GM18870 (cell line): ENCODE measurements at regions not wholly inside any gene's neighbourhood (a gene's known extent, or its start where the extent isn't known, plus 50 kb on each side); places are given as distances from the start of the nearest gene placed in this dataset.
A peak's percentile ranks its signal among the peaks of the same experiment; 100 is the strongest.

ENCODE experiments used
- ATAC-seq: cut with Tn5 transposase; IDR thresholded peaks from one replicate; pipeline ENCODE4 v1.9.1; 2021; ENCODE audit warnings: moderate library complexity; ENCODE audit not compliant: unreplicated experiment

DNA sequence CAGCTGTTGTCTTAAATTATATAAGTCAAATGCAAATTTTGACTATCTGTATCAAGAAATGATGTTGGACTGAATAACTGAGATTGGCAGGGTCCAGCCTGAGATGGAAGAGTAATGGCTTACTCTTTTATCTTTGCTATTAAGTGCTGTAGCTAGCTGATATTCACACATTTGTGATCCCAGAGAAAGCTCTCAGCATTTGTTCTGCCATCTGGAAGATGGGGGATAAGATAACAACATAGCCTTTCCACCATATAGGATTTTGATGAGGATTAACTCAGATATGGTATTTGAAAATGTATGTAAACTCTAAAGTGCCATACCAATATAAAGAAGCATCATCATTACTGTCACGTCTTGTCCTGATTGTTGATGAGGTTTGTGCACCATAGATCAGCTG, 1063.2 kb upstream of the TENM4 start:
- ATAC-seq: no peak

DNA sequence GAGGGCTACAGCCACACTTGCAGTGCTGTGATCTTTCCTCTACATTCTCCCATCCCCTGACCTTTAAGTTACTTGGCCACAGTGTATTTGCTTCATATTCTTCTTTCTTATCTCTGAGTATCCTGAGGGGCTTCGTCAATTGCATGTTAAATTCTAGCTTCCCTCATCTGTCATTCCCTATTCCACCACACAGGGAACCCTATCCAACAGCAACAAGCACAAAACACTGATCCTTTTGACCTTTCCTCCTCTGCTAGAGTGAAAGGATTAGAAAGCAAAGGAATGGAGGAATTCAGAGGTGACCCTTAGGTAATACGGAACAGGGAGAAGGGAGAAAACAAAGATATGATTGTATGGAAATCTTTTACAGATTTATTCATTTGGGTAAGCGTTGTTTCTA, 1061.7 kb upstream of the TENM4 start:
- no peak for ATAC-seq

DNA sequence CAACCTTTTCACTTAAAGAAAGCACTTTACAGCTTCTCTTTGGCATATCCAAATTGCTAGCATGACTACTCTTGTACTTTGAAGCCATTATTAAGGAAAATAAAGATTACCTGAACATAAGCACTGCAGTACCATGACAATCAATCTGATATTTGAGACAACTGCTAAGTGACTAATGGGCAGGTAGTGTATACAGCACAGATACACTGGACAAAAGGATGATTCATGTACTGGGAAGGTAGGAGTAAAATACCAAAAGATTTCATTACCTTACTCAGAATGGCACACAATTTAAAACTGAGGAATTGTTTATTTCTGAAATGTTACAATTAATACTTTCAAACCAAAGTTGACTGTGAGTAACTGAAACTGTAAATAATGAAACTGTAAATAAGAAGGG, 1054.3 kb upstream of the TENM4 start:
- ATAC-seq: no peak

DNA sequence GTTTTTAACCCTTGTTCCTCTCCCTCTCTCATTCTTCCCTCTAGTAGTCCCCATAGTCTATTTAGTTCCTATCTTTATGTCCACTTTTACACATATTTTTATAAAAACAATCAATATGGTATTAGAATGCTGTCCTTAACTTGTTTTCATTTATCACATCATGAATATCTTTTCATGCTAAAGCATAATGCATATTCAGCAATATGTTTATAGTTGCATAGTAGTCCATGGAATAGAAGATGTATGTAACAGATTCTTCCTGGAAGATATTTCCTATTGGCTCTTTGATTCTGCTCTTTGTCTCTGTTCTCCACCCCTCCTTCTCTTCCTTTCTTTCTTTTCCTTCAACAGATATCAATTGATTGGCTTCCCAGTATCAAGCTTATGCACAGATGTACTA, 1047.1 kb upstream of the TENM4 start:
- ATAC-seq: no peak

DNA sequence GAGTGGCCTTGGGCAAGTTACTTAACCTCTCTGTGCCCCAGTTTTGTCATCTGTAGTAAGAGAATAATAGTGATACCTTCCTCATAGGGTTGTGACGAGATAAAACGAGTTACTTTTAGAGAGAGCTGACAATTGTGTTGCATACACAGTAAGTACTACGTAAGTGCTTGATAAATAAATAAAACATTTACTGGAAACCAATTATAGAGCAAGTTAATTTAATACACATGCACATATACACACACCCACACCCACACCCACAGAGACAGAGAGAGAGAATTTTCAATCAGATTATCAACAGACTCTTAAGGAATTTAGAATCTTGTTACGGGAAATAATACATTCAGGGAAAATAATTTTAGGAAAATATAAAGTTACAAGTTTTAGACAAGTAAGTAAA, 1045.8 kb upstream of the TENM4 start:
- ATAC-seq: no peak

DNA sequence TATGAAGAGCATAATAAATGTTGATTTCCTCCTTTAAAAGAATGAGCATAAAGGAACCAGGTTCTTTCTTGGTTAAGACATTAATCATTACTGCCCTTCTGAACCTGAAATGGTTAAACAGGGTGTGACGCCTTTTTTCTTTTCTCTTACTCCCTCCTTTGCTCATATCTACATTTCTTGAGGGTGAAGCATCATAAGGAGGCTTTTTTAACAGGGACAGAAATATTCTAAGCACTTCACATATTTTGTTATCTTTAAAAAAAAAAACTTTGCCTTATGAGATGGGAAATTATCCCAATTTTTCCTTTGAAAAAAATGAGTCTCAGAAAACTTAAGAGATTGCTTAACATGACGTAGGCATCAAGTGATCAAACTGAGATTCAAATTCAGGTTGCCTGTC, 1036.3 kb upstream of the TENM4 start:
- ATAC-seq: no peak

DNA sequence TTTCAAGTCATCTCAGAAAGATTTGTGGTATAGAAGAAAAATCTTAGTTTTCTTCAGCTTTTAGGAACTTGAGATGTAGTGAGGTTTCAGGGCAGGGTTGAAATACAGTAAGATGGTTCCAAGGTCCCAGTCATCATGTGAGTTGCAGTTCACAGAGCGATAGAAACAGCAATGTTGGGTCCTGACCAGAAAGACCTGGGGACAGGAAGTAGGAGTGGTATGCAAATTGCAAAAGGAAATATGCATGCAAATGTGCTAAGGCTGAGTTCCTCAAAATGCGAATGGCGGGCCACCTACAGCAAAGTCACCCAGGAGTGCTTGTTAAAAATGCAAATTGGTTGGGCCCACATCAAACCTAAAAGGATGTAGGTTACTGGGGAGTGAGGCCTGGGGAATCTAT, 1032.7 kb upstream of the TENM4 start:
- peak; percentile 87 for ATAC-seq

DNA sequence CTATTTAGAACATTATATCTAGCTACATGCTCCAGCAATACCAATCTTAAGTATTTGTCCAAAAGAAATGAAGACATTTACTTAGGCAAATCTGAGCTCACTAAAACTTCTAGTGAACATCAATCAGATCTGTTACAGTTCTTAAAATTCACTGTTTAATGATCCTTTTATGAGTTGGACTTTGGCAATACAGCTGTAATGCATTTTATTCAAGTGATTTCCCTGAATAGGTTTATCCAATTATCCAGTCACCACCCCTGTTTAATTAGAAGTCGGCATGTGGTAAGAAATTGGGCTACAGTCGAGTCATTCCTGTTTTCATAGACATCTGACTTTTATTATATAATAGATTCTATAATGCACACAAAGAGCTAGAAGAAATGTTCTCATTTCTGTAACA, 1029.0 kb upstream of the TENM4 start:
- no peak for ATAC-seq

DNA sequence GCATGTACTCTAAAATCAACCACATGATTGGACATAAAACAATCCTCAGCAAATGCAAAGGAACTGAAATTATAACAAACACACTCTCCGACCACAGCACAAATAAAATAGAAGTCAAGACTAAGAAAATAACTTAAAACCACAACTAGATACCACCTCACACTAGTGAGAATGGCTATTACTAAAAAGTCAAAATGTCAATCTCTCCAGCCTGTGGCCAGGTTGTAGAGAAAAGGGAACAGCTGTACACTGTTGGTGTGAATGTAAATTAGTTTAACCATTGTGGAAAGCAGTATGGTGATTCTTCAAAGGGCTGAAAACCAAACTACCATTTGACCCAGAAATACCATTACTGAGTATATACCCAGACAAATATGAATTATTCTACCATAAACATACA, 1025.7 kb upstream of the TENM4 start:
- ATAC-seq: no peak

DNA sequence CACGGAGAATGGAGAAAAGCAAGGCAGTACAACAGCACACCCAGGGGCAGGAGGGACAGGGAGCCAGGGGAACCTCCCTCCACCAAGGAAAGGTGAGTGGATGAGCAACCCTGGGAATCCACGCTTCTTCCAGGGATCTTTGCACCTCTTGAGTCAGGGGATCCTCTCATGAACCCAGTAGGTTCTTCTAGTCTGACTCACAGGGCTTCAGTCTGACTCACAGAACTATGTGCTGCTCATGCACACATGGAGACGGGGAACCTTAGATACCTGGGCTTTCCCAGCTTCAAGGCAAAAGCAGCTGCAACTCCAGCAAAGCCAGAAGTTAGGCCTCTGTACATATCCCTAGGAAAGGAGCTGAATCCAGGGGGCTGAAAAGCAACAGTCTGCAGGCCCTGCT, 1021.4 kb upstream of the TENM4 start:
- no peak for ATAC-seq

DNA sequence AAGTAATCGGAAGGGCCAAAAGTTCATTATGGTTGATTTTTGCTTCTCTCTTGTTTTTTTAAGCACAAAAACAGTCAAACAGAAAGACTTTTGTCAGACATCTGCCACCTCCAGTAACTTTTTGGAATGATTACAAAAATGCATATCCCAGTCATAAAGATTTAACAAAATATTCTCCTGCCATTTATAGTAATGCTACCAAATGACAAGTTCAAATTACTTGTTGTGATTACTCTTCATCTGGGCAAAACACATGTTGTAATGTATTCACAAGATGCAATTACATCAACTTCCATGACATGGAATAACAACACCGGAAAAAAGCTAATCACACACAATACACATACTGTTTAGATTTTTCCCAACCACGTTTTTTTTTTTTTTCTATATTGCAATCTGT, 1017.5 kb upstream of the TENM4 start:
- ATAC-seq: no peak

DNA sequence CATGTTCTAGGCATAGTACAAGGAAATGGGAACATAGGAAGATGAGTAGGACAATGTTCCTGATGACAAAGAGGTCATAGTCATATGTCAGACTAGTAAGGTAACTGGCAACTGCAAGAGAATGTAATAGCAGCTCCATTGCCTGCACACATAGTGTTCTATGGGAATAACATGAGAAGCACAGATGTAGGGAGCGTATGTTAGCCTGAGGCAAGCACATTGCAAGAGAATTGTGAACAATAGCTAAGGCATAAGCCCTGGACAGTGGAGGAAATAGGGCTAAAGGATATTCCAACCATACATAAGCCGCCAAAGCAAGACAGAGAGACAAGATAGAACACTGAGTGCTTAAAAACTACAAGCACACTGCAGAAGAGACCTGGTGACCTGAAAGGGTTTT, 1017.0 kb upstream of the TENM4 start:
- no peak for ATAC-seq

DNA sequence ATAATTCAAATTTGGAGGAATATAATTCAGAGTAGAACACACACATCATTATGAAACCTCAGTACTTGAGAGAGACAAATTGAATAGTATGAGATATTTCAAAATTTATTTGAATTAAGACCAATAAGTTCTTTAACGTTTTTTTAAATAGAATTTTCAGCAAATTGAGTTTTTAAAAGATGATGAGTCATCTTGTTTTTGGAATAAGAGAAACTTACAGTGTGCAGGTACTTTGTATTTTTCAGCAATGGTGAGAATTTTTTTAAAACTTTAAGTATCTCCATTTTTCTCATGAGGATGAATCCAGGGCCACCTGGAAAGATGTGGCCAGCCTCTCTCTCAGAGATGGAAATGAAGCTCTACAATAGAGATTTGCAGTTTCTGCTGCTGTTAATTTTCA, 1015.0 kb upstream of the TENM4 start:
- ATAC-seq: no peak

DNA sequence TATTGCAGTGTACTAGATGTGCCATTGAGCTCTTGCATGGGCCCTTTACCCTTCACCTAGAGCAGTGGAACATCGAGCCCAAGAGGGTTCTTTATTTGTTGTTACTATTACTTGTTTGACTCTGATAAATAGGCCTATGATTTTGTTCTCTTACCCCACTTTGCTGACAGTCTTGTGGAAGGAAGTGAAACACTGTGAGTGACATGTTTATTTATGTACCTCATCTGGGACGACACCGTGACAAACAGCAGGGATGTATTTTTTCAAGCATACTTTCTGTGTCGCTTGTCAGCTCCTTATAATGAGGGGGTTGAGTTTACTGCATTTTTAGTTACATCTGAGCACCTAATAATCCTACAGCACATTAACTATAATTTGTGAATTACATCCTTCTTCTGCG, 1010.3 kb upstream of the TENM4 start:
- no peak for ATAC-seq

DNA sequence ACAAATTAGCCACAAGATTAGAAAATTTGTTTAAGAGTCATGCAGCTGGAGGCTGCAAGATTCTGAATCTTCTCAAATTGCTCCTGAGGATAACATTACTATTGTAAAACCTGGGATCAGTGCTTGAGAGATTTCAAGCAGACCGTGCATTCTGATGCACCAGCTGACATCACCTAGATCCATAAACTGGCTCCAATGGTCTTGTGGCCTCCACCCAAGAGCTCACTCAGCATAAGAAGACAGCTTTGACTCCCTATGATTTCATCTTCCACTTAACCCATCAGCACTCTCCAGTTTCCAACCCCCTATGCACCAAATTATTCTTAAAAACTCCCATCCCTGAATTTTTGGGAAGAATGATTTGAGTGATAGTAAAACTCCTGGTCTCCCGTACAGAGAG, 1007.9 kb upstream of the TENM4 start:
- no peak for ATAC-seq

DNA sequence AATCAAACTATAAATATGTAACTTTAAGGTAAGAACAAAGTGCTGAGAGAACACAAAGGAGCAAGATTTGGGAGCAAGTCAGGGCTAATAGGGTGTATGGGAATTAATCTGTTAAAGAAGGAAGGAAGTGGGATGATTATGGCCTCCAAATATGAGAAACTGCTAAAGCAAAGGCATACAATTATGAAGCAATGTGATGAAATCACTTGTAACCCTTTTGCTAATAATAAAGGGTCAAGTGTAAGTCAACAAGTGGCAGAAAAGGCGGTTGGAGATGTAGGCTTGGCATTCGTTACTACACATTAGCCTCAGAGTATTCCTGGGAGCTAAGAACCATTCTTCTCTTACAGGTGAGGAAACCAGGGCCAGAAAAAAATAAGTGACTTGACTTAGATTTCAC, 1002.3 kb upstream of the TENM4 start:
- no peak for ATAC-seq

DNA sequence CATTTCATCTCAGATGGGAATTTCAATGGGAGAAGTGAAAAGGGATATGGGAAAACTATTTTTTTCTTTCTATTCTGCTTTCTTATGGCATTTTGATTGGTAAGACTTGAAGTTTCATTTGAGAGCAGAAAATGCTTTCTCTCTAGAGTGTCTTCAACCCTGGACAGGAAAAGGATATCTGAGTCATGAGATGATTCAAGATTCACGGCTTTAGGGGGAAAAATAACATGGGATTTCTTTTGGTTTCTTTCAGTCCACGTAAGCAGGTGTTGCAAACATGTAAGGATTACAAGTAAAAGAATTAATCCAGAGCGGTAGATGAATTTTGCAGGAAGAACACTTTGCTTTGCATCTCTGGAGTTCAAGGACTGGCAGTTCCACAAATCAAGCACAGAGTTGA, 1001.0 kb upstream of the TENM4 start:
- no peak for ATAC-seq

DNA sequence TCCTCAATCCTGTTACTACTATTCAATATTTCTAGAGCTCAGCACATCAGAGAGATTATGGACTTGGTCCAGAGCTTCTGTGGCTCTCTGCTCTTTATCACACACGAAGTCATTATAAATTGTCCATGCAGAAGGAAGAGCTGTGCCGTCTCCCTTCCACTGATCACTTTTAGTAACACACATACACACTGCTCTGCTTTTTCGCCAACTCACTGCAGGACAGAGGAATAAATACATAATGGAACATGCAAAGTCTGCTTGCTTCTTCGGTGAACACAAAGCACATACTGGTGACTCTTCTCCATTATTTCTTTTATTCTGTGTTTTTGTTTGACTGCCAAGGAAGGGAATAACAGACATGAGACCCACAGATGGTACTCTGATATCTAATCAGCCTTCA, 1000.0 kb upstream of the TENM4 start:
- ATAC-seq: no peak

DNA sequence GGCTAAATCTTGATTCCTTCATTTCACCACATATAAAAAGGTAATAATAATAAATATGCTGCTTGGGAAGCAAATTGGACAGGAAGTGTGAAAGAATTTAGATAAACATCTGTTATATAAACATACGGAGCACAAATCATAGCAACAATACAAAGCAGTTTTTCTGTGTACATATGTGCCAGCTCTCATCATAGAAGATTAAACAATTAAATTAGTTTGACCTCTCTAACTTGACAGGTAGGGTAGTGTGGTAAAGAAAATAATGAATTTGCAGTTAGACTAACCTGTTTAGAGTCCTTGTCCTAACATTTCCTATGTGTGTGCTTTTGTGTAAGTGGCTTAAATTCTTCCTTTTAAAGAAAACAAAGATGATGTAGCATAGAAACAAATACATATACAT, 995.7 kb upstream of the TENM4 start:
- no peak for ATAC-seq

DNA sequence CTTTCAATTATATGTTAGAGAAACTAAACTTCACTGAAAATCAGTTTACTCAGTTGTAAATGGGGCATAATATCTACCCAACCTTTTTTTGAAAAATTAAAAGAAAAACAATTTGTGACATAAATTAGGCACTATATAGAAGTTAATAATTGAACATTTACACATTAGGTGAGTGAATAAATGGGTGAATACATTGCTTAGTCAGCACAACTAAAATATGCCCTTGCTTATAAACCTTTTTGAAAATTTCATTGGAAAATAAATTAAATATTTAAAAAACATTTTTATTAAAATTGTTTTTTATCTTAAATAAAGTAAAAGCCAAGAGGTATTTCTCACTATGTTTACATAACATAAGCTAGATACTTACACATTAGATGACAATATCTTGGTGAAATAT, 994.5 kb upstream of the TENM4 start:
- no peak for ATAC-seq

DNA sequence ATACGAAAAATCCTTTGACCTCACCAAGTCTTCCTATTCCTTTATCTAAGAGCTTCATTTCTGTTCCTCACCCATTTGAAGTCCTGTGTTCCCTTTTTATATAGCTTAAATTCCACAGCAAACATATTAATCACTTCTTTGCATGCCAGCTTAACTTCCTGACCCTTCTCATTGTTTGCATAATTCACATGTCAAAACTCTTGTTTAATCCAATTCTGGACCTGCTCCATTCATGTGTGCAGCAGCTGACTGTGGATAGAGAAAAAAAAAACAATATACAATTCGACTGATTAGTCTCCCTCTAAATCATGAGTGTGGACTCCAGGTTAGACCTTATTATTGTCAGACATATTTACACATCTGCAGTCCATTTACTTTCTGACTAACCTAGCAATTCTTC, 991.2 kb upstream of the TENM4 start:
- ATAC-seq: no peak

DNA sequence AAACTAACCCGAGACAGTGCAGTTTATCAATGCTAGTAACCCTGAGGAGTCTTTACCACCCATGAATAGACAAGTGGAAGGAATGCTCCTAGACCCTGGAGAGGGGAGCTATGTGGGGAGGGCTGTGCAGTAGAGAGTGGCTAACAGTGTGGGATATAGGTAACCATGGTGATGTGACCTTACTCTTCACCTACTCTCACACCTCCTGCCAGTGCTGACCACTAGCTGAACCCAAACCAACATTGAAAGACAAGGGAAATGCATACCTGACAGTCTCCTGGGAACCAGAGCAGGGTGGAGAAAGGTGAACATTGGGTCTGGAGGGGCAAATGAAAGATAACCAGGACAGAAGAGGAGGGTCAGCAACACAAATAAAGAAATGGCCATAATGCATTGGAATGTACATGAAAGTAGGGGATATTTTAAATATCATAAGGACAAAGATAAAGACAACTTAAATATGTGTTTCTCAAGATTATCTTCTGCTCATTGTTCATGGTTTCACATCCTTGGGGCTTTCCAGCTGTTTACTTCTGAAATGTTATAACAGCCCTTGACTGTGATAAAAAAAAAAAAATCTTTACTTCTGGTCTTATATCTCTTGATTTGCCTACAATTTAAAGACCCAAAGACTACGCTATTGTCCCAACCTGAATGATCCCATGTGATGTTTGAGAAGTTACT, 983.3 kb upstream of the TENM4 start:
- peak; percentile 60 for ATAC-seq

DNA sequence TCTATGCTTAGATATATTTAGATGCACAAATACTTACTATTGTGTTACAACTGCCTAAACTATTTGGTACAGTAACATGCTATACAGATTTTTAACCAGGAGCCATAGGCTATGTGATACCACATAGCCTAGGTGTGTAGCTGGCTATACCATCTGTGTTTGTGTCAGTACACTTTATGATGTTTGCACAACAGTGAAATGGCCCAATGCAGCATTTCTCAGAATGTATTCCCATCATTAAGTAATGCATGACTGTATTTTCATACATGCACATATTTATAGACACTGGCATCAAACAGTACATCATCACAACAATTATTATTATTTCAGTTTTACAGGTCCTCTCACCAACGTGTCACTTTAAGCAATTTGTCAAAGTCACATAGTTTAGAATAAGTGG, 979.5 kb upstream of the TENM4 start:
- no peak for ATAC-seq

DNA sequence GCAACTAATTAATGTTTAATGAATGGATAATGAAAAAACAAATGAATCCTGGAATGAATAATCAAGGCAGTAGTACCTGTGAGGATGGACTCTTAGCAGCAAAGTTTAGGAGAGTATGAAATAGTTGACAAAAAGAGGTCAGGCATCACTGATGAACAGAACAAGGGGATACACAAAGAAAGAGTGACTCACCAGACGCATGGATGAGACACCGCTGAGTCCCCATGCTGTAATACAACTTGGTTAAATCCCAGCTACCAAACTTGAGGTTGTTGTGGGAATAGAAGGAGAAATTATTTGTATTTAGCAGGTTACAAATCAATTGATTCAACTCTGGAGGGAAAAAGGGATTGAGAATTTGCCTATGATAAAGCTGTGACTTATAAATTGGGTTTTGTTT, 976.9 kb upstream of the TENM4 start:
- no peak for ATAC-seq
